GM12873 (cell line): ENCODE measurements at regions not wholly inside any gene's neighbourhood (a gene's known extent, or its start where the extent isn't known, plus 50 kb on each side); places are given as distances from the start of the nearest gene placed in this dataset.

Source experiments
- CTCF ChIP-seq: IDR thresholded peaks from 2 replicates; pipeline ENCODE4 v1.5.1; 2012; ENCODE audit warnings: low read depth, mild to moderate bottlenecking, moderate library complexity, low read length, control low read depth; ENCODE audit not compliant: insufficient read depth; ENCODE audit errors: missing control alignments

- TF ChIP-seq CTCF, result no peak
Observed at GRCh38 chr6:137373296-137373695, 120.9 kb downstream of the OLIG3 start.

DNA sequence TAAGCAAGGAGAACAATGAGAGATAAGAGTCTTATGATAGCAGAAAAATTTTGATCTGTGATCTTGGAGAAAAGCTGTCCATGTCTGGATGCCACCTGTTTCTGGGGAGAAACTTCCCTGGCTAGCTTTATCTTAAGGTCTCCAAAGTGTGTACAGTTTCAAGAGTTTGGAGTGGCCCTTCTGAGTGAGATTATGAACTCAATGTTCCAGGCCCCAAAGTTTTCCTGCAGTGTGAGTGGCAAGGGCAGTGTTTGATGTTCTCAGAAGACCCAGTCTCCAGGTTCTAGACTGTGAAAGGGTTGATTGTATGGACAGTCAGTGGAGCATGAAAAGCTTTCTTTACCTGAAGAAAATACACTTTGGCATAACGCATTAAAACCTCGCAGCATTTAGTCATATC lies 121.7 kb downstream of the OLIG3 start:
- no peak for TF ChIP-seq CTCF

DNA sequence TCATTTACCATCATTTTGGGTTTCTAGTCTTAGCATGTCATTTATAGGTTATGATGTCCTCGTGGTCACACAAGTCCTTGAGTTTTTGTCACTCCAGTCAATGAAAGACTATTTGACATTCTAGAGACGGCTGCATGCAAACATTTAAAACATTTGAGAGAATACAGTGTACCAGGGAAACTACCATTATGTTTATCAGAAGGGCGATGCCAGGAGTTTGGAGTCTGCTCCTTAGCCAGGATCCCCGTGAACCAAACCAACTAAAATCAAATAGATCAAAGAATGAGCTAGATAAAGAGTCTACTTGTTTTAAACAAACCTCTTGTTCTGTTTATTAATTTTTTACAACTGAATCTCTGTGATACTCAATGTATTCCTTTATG lies 122.6 kb downstream of the OLIG3 start:
- TF ChIP-seq CTCF, result no peak

GRCh38 chr6:137370871-137371633 lies 123.1 kb downstream of the OLIG3 start:
- TF ChIP-seq CTCF, result peak; percentile 32

- TF ChIP-seq CTCF, result no peak
Observed at GRCh38 chr6:137369136-137369535, 125.1 kb downstream of the OLIG3 start.

DNA sequence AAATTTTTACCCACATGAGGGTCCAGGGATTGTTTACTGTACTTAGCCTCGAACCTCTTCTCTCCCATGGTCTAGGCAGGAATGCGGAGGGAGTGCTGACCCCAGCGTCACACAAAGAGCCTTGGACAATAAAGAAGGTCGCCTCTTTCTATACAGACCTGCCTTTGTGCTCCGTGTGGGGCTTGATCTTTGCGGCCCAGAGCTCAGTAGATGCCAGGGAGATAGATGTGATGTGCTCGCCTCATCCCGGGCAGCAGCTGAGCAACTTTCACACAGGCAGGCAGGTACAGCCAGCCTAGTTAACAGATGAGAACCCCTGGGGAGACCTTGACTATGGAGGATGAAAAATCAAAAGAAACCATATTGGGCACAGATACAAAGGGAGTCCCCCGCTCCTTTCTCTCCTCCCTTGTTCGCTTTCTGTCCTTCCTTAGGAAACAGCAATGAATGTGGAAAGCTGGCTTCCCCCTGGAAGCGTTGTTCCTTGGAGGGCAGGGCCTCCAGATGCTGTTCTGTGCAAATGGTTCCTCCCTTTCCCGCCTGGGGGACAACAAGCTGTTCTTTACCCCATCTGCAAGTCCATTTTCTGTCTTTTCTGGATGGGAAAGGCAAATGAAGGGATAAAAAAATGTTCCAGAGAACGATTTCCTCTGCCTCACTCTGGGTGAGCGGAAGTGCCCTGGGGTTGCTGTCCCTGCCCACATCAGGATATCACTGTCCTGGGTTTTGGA lies 128.3 kb downstream of the OLIG3 start:
- TF ChIP-seq CTCF, result no peak

DNA sequence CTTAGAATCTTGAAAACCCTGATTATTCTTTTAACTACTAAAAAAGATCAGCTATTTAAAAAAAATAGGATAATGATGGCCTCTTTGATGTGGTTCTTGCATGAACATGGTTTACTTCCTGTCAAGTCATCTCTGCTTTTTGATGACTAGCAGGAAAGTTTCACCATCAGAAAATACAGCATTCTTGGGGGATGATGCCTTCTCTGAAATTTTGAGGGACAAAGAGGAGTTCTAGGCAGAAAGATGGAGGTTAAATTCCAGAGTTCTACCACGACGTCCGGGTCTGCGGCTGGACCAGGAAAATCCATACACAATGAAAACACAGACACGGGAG lies 130.4 kb downstream of the OLIG3 start:
- no peak for TF ChIP-seq CTCF
